ENCODE measurements at regions not wholly inside any gene's neighbourhood (a gene's known extent, or its start where the extent isn't known, plus 50 kb on each side); places are given as distances from the start of the nearest gene placed in this dataset.

GRCh38 chr3:75061806-75062205, 447.3 kb upstream of the CNTN3 start:
- Histone ChIP-seq H4K91ac (ENCODE audit: insufficient read depth, low read depth, low read length) (no peak overlapping the region), H3K14ac (replicated peaks; ENCODE audit: low read depth, low read length) (no peak overlapping the region), H3K4ac (ENCODE audit: low read depth, low read length) (no peak overlapping the region), H3K9me3 (ENCODE audit: control insufficient read depth, insufficient read depth, low read length) (no peaks in the 10 kb centered on the region), H3K79me1 (ENCODE audit: low read depth in 1 of 2, low read length in 2 of 2) (no peaks in the 10 kb centered on the region), H4K8ac (ENCODE audit: low read depth in 2 of 2, low read length in 2 of 2) (no peak overlapping the region), H2AK5ac (ENCODE audit: low read depth, low read length) (no peak overlapping the region), H4K5ac (ENCODE audit: low read depth, low read length) (no peak overlapping the region), H3K27me3 (ENCODE audit: control insufficient read depth, insufficient read depth, low read length) (no peaks in the 10 kb centered on the region), H2BK5ac (ENCODE audit: low read depth, low read length, poor library complexity, severe bottlenecking) (no peak overlapping the region), H2BK120ac (ENCODE audit: low read depth, low read length) (no peak overlapping the region), H3K56ac (ENCODE audit: extremely low read depth, insufficient read depth, low read length) (no peak overlapping the region), H2BK20ac (ENCODE audit: low read depth, low read length) (no peak overlapping the region), H2BK15ac (ENCODE audit: low read depth, low read length) (no peak overlapping the region), H3K23ac (ENCODE audit: low read depth, low read length) (no peak overlapping the region), H3K27ac (ENCODE audit: insufficient read depth, low read length) (no peak overlapping the region), H3K18ac (ENCODE audit: low read depth, low read length) (no peak overlapping the region), H2AFZ (replicated peaks; ENCODE audit: low read length, poor library complexity) (no peak overlapping the region), H2AK9ac (replicated peaks; ENCODE audit: low read depth, low read length, poor library complexity) (no peak overlapping the region), H3K4me1 (ENCODE audit: control insufficient read depth, insufficient read depth, low read length) (no peaks in the 10 kb centered on the region), H3K9me1 (ENCODE audit: insufficient read depth, low read length) (no peaks in the 10 kb centered on the region), H4K20me1 (ENCODE audit: insufficient read depth, low read length) (no peaks in the 10 kb centered on the region), H3K4me2 (ENCODE audit: low read depth, low read length) (no peak overlapping the region), H3K4me3 (ENCODE audit: insufficient read depth, low read depth, low read length) (no peak overlapping the region), H3K36me3 (ENCODE audit: control insufficient read depth, insufficient read depth, low read length) (no peaks in the 10 kb centered on the region), H3K9ac (ENCODE audit: low read depth, low read length) (no peak overlapping the region)
- DNase-seq (no peak), ATAC-seq (ENCODE audit: low read depth) (no peak)
- dilution Hi-C loops (cut with HindIII; ENCODE audit: low sequenced_read_pairs, unreplicated experiment): no loop called here
- no CpG with 5 or more reads among the region's 2 CpGs for WGBS, 2 experiments (ENCODE audit: extremely low coverage in 2 of 2, insufficient read length in 1 of 2)
- no TSS peak for BruUV-seq (replicated peaks)
- intact Hi-C loops (cut with micrococcal nuclease): no loop called here
- TF ChIP-seq NFE2L2 (IDR thresholded peaks at IDR 0.05; ENCODE audit: low read depth, low read length): no peak
- in situ Hi-C loops (cut with MboI; ENCODE audit: low sequenced_read_pairs): no loop called here
- POLR2A ChIA-PET (ENCODE audit: unreplicated experiment): no interaction called here
- CTCF ChIA-PET: no interaction called here

All from IMR-90 (cell line).